Embryonic facial prominence (tissue), 1 donor: ENCODE measurements at regions not wholly inside any gene's neighbourhood (a gene's known extent, or its start where the extent isn't known, plus 50 kb on each side); places are given as distances from the start of the nearest gene placed in this dataset.

Experiments used
- DNase-seq: peaks from one replicate; pipeline ENCODE4 v3.0.0-alpha.2; 2016; ENCODE audit errors: extremely low spot score

GRCh38 chr13:29664591-29664990, 69.1 kb upstream of the SLC7A1 start:
- DNase-seq, result no peak

GRCh38 chr13:29654843-29655547, 59.5 kb upstream of the SLC7A1 start:
- DNase-seq, result no peak

- no peak for DNase-seq
Measured at GRCh38 chr13:29654384-29654783, 58.9 kb upstream of the SLC7A1 start.

- no peak for DNase-seq
Measured at GRCh38 chr13:29648760-29649159, 53.3 kb upstream of the SLC7A1 start.
